Activated CD4-positive, alpha-beta T cell treated with anti-CD3 and anti-CD28 coated beads, Interleukin-2, amount 10 ng/mL, durations not matched to agents 24 days and 14 days (primary cell): ENCODE measurements at regions not wholly inside any gene's neighbourhood (a gene's known extent, or its start where the extent isn't known, plus 50 kb on each side); places are given as distances from the start of the nearest gene placed in this dataset.

Source experiments
- DNase-seq: peaks from one replicate; pipeline ENCODE4 v3.0.0; 2022
- H3K27ac Mint-ChIP-seq: one replicate; pipeline ENCODE4 v1.8.0; 2022; ENCODE audit warnings: mild to moderate bottlenecking, mixed read lengths
- H3K27me3 Mint-ChIP-seq: one replicate; pipeline ENCODE4 v1.8.0; 2022; ENCODE audit warnings: mixed read lengths
- H3K36me3 Mint-ChIP-seq: one replicate; pipeline ENCODE4 v1.8.0; 2022; ENCODE audit warnings: low read depth, mild to moderate bottlenecking, mixed read lengths
- H3K4me1 Mint-ChIP-seq: one replicate; pipeline ENCODE4 v1.8.0; 2021; ENCODE audit warnings: mixed read lengths
- H3K4me3 Mint-ChIP-seq: one replicate; pipeline ENCODE4 v1.8.0; 2022; ENCODE audit warnings: mild to moderate bottlenecking, moderate library complexity, mixed read lengths
- H3K9me3 Mint-ChIP-seq: one replicate; pipeline ENCODE4 v1.8.0; 2021; ENCODE audit warnings: mixed read lengths
- intact Hi-C: fragments of 100-400 bp; cut with micrococcal nuclease; formaldehyde crosslinking; loops from one replicate; pipeline ENCODE4 v1.15.1; 2023

- Mint-ChIP-seq H3K4me3 (peak overlapping the region; percentile 53), H3K9me3 (peaks cover 9% of the 10 kb centered on the region), H3K27me3 (peaks cover 7% of the 10 kb centered on the region), H3K27ac (peak overlapping the region; percentile 85), H3K36me3 (no peaks in the 10 kb centered on the region), H3K4me1 (peaks cover 34% of the 10 kb centered on the region)
- intact Hi-C loops: no loop called here
- peak; percentile 86 for DNase-seq
Measured at GRCh38 chr6:40788661-40789655, 201.8 kb upstream of the LRFN2 start.

- no peaks in the 10 kb centered on the region for H3K4me1 Mint-ChIP-seq
- H3K27me3 Mint-ChIP-seq: peaks cover 12% of the 10 kb centered on the region
- intact Hi-C loops: no loop called here
- H3K27ac Mint-ChIP-seq: no peak overlapping the region
- H3K9me3 Mint-ChIP-seq: no peaks in the 10 kb centered on the region
- H3K36me3 Mint-ChIP-seq: no peaks in the 10 kb centered on the region
- H3K4me3 Mint-ChIP-seq: no peak overlapping the region
- no peak for DNase-seq
Measured at GRCh38 chr6:40782355-40782754, 195.2 kb upstream of the LRFN2 start.

- Mint-ChIP-seq H3K36me3 (no peaks in the 10 kb centered on the region), H3K4me1 (no peaks in the 10 kb centered on the region), H3K27me3 (peaks cover 12% of the 10 kb centered on the region), H3K27ac (no peak overlapping the region), H3K9me3 (no peaks in the 10 kb centered on the region), H3K4me3 (no peak overlapping the region)
- no peak for DNase-seq
- intact Hi-C loops: no loop called here
Measured at GRCh38 chr6:40780637-40781036, 193.5 kb upstream of the LRFN2 start.

- Mint-ChIP-seq H3K4me3 (no peak overlapping the region), H3K36me3 (no peaks in the 10 kb centered on the region), H3K4me1 (no peaks in the 10 kb centered on the region), H3K27me3 (peaks cover 13% of the 10 kb centered on the region), H3K27ac (no peak overlapping the region), H3K9me3 (no peaks in the 10 kb centered on the region)
- no peak for DNase-seq
- intact Hi-C loops: no loop called here
Measured at GRCh38 chr6:40779409-40779808, 192.2 kb upstream of the LRFN2 start.

GRCh38 chr6:40778918-40779317 lies 191.8 kb upstream of the LRFN2 start:
- Mint-ChIP-seq H3K9me3 (no peaks in the 10 kb centered on the region), H3K27me3 (peaks cover 14% of the 10 kb centered on the region), H3K4me1 (no peaks in the 10 kb centered on the region), H3K36me3 (no peaks in the 10 kb centered on the region), H3K4me3 (no peak overlapping the region), H3K27ac (no peak overlapping the region)
- DNase-seq: no peak
- intact Hi-C loops: no loop called here

GRCh38 chr6:40778196-40778595 lies 191.0 kb upstream of the LRFN2 start:
- peaks cover 12% of the 10 kb centered on the region for H3K27me3 Mint-ChIP-seq
- H3K9me3 Mint-ChIP-seq: no peaks in the 10 kb centered on the region
- no peaks in the 10 kb centered on the region for H3K36me3 Mint-ChIP-seq
- H3K4me3 Mint-ChIP-seq: no peak overlapping the region
- no peaks in the 10 kb centered on the region for H3K4me1 Mint-ChIP-seq
- DNase-seq: no peak
- no peak overlapping the region for H3K27ac Mint-ChIP-seq
- intact Hi-C loops: no loop called here

GRCh38 chr6:40774932-40775331 lies 187.8 kb upstream of the LRFN2 start:
- intact Hi-C loops: no loop called here
- Mint-ChIP-seq H3K36me3 (no peaks in the 10 kb centered on the region), H3K4me3 (no peak overlapping the region), H3K27me3 (peaks cover 20% of the 10 kb centered on the region), H3K27ac (no peak overlapping the region), H3K4me1 (no peaks in the 10 kb centered on the region), H3K9me3 (no peaks in the 10 kb centered on the region)
- no peak for DNase-seq

GRCh38 chr6:40770794-40771193 lies 183.6 kb upstream of the LRFN2 start:
- no peaks in the 10 kb centered on the region for H3K4me1 Mint-ChIP-seq
- H3K4me3 Mint-ChIP-seq: no peak overlapping the region
- intact Hi-C loops: no loop called here
- no peaks in the 10 kb centered on the region for H3K9me3 Mint-ChIP-seq
- DNase-seq: no peak
- no peaks in the 10 kb centered on the region for H3K36me3 Mint-ChIP-seq
- no peak overlapping the region for H3K27ac Mint-ChIP-seq
- peaks cover 29% of the 10 kb centered on the region for H3K27me3 Mint-ChIP-seq

GRCh38 chr6:40764726-40765125 lies 177.6 kb upstream of the LRFN2 start:
- no peak for DNase-seq
- H3K4me1 Mint-ChIP-seq: no peaks in the 10 kb centered on the region
- H3K27ac Mint-ChIP-seq: no peak overlapping the region
- H3K9me3 Mint-ChIP-seq: no peaks in the 10 kb centered on the region
- intact Hi-C loops: no loop called here
- no peak overlapping the region for H3K4me3 Mint-ChIP-seq
- peaks cover 15% of the 10 kb centered on the region for H3K27me3 Mint-ChIP-seq
- H3K36me3 Mint-ChIP-seq: no peaks in the 10 kb centered on the region

- intact Hi-C loops: no loop called here
- peaks cover 18% of the 10 kb centered on the region for H3K27me3 Mint-ChIP-seq
- H3K27ac Mint-ChIP-seq: no peak overlapping the region
- H3K36me3 Mint-ChIP-seq: no peaks in the 10 kb centered on the region
- DNase-seq: no peak
- no peaks in the 10 kb centered on the region for H3K4me1 Mint-ChIP-seq
- H3K4me3 Mint-ChIP-seq: no peak overlapping the region
- H3K9me3 Mint-ChIP-seq: no peaks in the 10 kb centered on the region
Measured at GRCh38 chr6:40762981-40763380, 175.8 kb upstream of the LRFN2 start.

GRCh38 chr6:40760887-40761286 lies 173.7 kb upstream of the LRFN2 start:
- H3K27ac Mint-ChIP-seq: no peak overlapping the region
- no peaks in the 10 kb centered on the region for H3K4me1 Mint-ChIP-seq
- peaks cover 31% of the 10 kb centered on the region for H3K27me3 Mint-ChIP-seq
- no peaks in the 10 kb centered on the region for H3K36me3 Mint-ChIP-seq
- H3K9me3 Mint-ChIP-seq: no peaks in the 10 kb centered on the region
- DNase-seq: no peak
- intact Hi-C loops: no loop called here
- H3K4me3 Mint-ChIP-seq: no peak overlapping the region

- peaks cover 5% of the 10 kb centered on the region for H3K4me1 Mint-ChIP-seq
- no peak overlapping the region for H3K4me3 Mint-ChIP-seq
- no peak for DNase-seq
- no peaks in the 10 kb centered on the region for H3K36me3 Mint-ChIP-seq
- peaks cover 37% of the 10 kb centered on the region for H3K27me3 Mint-ChIP-seq
- no peak overlapping the region for H3K27ac Mint-ChIP-seq
- intact Hi-C loops: no loop called here
- no peaks in the 10 kb centered on the region for H3K9me3 Mint-ChIP-seq
Measured at GRCh38 chr6:40759838-40760237, 172.7 kb upstream of the LRFN2 start.

GRCh38 chr6:40759264-40759663 lies 172.1 kb upstream of the LRFN2 start:
- H3K27ac Mint-ChIP-seq: no peak overlapping the region
- H3K4me1 Mint-ChIP-seq: peaks cover 5% of the 10 kb centered on the region
- no peak overlapping the region for H3K4me3 Mint-ChIP-seq

GRCh38 chr6:40755749-40756452 lies 168.7 kb upstream of the LRFN2 start:
- no peaks in the 10 kb centered on the region for H3K36me3 Mint-ChIP-seq
- peaks cover 46% of the 10 kb centered on the region for H3K27me3 Mint-ChIP-seq
- no peak overlapping the region for H3K4me3 Mint-ChIP-seq
- no peak overlapping the region for H3K27ac Mint-ChIP-seq
- no peaks in the 10 kb centered on the region for H3K9me3 Mint-ChIP-seq
- H3K4me1 Mint-ChIP-seq: peaks cover 5% of the 10 kb centered on the region
- intact Hi-C loops: no loop called here
- no peak for DNase-seq

More at GRCh38 chr6:40759264-40759663, 172.1 kb upstream of the LRFN2 start:
- peaks cover 41% of the 10 kb centered on the region for H3K27me3 Mint-ChIP-seq
- no peak for DNase-seq
- no peaks in the 10 kb centered on the region for H3K9me3 Mint-ChIP-seq
- no peaks in the 10 kb centered on the region for H3K36me3 Mint-ChIP-seq
- intact Hi-C loops: no loop called here
